ENCODE measurements at regions not wholly inside any gene's neighbourhood (a gene's known extent, or its start where the extent isn't known, plus 50 kb on each side); places are given as distances from the start of the nearest gene placed in this dataset.

- TF ChIP-seq CTCF (conservative IDR thresholded peaks at IDR 0.05) (no peak), EZH2 (IDR thresholded peaks at IDR 0.05; ENCODE audit: low read depth) (no peak)
Observed at GRCh38 chr11:113581713-113582112, 106.5 kb upstream of the DRD2 start.
